NCI-H226 (cell line): ENCODE measurements at regions not wholly inside any gene's neighbourhood (a gene's known extent, or its start where the extent isn't known, plus 50 kb on each side); places are given as distances from the start of the nearest gene placed in this dataset.
"Not testable (repeated sequence)": the region's sequence is repeated elsewhere in the genome, so short reads cannot be mapped to it uniquely, and the experiment has no call there.

Experiments
- DNase-seq: peaks from one replicate; pipeline ENCODE4 v3.0.0-alpha.2; 2015

- not testable (repeated sequence) for DNase-seq
Measured at GRCh38 chr4:102397056-102397455, 51.8 kb upstream of the SLC39A8 start.

GRCh38 chr4:102399021-102399420 is 53.7 kb upstream of the SLC39A8 start:
- no peak for DNase-seq

- no peak for DNase-seq
Measured at GRCh38 chr4:102400898-102401297, 55.6 kb upstream of the SLC39A8 start.

- DNase-seq = no peak
Measured at GRCh38 chr4:102402223-102402622, 56.9 kb upstream of the SLC39A8 start.

- DNase-seq = no peak
Measured at GRCh38 chr4:102403116-102403515, 57.8 kb upstream of the SLC39A8 start.

- DNase-seq = no peak
Measured at GRCh38 chr4:102404431-102404969, 59.2 kb upstream of the SLC39A8 start.

- DNase-seq = no peak
Measured at GRCh38 chr4:102405821-102406401, 60.6 kb upstream of the SLC39A8 start.

GRCh38 chr4:102410884-102411283 is 65.6 kb upstream of the SLC39A8 start:
- DNase-seq = not testable (repeated sequence)

- DNase-seq = no peak
Measured at GRCh38 chr4:102411408-102411807, 66.1 kb upstream of the SLC39A8 start.

GRCh38 chr4:102416765-102417164 is 71.5 kb upstream of the SLC39A8 start:
- no peak for DNase-seq

- no peak for DNase-seq
Measured at GRCh38 chr4:102420563-102421398, 75.5 kb upstream of the SLC39A8 start.

GRCh38 chr4:102422843-102423242 is 77.6 kb upstream of the SLC39A8 start:
- DNase-seq = no peak

- DNase-seq = no peak
Measured at GRCh38 chr4:102423375-102423774, 77.8 kb upstream of the NFKB1 start.

- no peak for DNase-seq
Measured at GRCh38 chr4:102427371-102427998, 73.7 kb upstream of the NFKB1 start.

- DNase-seq = no peak
Measured at GRCh38 chr4:102428122-102428521, 73.0 kb upstream of the NFKB1 start.

- DNase-seq = peak; percentile 98
Measured at GRCh38 chr4:102429553-102429952, 71.6 kb upstream of the NFKB1 start.

GRCh38 chr4:102430461-102430910 is 70.7 kb upstream of the NFKB1 start:
- DNase-seq = no peak

- DNase-seq = no peak
Measured at GRCh38 chr4:102431608-102431961, 69.6 kb upstream of the NFKB1 start.

GRCh38 chr4:102437111-102437510 is 64.0 kb upstream of the NFKB1 start:
- no peak for DNase-seq

GRCh38 chr4:102438396-102439235 is 62.5 kb upstream of the NFKB1 start:
- peak; percentile 40 for DNase-seq

- peak; percentile 68 for DNase-seq
Measured at GRCh38 chr4:102439236-102439614, 61.9 kb upstream of the NFKB1 start.

GRCh38 chr4:102439812-102440211 is 61.3 kb upstream of the NFKB1 start:
- DNase-seq = peak; percentile 29

GRCh38 chr4:102440498-102440897 is 60.7 kb upstream of the NFKB1 start:
- no peak for DNase-seq
